ENCODE measurements at regions not wholly inside any gene's neighbourhood (a gene's known extent, or its start where the extent isn't known, plus 50 kb on each side); places are given as distances from the start of the nearest gene placed in this dataset.

DNA sequence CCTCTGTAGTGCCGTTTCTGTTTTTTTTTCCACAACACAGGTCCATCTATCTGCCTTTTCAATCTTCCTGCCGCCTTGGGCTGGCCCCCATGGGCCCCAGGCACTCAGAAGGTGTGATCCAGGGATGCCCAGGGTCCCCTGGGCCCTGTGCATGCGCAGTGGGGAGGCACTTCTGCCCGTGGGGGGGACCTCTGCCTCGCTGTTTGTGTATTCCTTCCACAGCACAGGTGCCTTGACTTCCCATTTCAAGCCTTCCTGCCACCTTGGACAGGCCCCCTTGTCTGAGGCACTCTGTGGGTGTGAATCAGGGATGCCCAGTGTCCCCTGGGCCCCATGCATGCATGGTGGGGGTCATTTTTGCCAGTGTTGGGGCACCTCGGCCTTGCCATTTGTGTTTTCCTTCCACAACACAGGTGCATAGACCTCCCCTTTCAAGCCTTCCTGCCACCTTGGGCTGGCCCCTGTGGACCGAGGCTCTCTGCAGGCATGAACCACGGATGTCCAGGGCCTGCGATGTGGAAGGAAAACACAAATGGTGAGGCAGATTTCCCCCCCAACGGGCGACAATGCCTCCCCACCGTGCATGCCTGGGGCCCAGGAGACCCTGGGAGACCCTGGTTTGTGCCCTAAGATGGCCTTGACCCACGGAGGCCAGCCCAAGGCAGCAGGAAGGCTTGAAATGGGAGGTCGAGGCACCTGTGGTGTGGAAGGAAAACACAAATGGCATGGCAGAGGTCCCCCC is 366.5 kb downstream of the ALG10 start:
- no TSS peak for BruUV-seq (replicated peaks)

More for the DNA sequence above, 366.5 kb downstream of the ALG10 start:
- 10% methylated on average over 10 of the region's 14 CpGs for WGBS (ENCODE audit: low lambda C conversion rate)
- Histone ChIP-seq H3K4me1 (ENCODE audit: insufficient read depth, low read length) (no peaks in the 10 kb centered on the region), H3K27me3 (ENCODE audit: control insufficient read depth in 1 of 2, insufficient read depth in 2 of 2, low read length in 2 of 2) (peaks cover 3 to 14% of the 10 kb centered on the region in 2 experiments; a peak in 3 of 5 replicates), H3K36me3 (replicated peaks in 1 of 2; ENCODE audit: control insufficient read depth in 1 of 2, insufficient read depth in 2 of 2, low read length in 2 of 2) (no peaks in the 10 kb centered on the region), H3K4me3 (replicated peaks in 1 of 3; ENCODE audit: insufficient read depth in 1 of 3, low read depth in 2 of 3, low read length in 3 of 3) (no peak overlapping the region), H4K20me1 (ENCODE audit: insufficient read depth, low read length) (no peaks in the 10 kb centered on the region), H3K27ac (ENCODE audit: extremely low read length, insufficient read depth, low read length) (no peak overlapping the region), H2AFZ (ENCODE audit: low read length) (no peak overlapping the region), H3K79me2 (ENCODE audit: insufficient read depth, low read length) (no peaks in the 10 kb centered on the region), H3K9me3 (ENCODE audit: low read length) (no peaks in the 10 kb centered on the region), H3K4me2 (ENCODE audit: low read depth, low read length) (no peak overlapping the region), H3K9ac (ENCODE audit: insufficient read depth, low read depth, low read length) (no peak overlapping the region)
- TF ChIP-seq MAZ (IDR thresholded peaks at IDR 0.05; ENCODE audit: borderline replicate concordance, low read depth, low read length) (no peak), MAZ (CRISPR knock-in tag; IDR thresholded peaks at IDR 0.05; ENCODE audit: low read depth) (no peak), ATRX (CRISPR knock-in tag; IDR thresholded peaks at IDR 0.05; ENCODE audit: borderline replicate concordance) (no peak), ZZZ3 (CRISPR knock-in tag; IDR thresholded peaks at IDR 0.05; ENCODE audit: borderline replicate concordance) (no peak), ZNF792 (CRISPR knock-in tag; IDR thresholded peaks at IDR 0.05) (no peak), ZNF629 (CRISPR knock-in tag; conservative IDR thresholded peaks at IDR 0.05) (no peak)
- TF ChIP-seq, protein P1, sequence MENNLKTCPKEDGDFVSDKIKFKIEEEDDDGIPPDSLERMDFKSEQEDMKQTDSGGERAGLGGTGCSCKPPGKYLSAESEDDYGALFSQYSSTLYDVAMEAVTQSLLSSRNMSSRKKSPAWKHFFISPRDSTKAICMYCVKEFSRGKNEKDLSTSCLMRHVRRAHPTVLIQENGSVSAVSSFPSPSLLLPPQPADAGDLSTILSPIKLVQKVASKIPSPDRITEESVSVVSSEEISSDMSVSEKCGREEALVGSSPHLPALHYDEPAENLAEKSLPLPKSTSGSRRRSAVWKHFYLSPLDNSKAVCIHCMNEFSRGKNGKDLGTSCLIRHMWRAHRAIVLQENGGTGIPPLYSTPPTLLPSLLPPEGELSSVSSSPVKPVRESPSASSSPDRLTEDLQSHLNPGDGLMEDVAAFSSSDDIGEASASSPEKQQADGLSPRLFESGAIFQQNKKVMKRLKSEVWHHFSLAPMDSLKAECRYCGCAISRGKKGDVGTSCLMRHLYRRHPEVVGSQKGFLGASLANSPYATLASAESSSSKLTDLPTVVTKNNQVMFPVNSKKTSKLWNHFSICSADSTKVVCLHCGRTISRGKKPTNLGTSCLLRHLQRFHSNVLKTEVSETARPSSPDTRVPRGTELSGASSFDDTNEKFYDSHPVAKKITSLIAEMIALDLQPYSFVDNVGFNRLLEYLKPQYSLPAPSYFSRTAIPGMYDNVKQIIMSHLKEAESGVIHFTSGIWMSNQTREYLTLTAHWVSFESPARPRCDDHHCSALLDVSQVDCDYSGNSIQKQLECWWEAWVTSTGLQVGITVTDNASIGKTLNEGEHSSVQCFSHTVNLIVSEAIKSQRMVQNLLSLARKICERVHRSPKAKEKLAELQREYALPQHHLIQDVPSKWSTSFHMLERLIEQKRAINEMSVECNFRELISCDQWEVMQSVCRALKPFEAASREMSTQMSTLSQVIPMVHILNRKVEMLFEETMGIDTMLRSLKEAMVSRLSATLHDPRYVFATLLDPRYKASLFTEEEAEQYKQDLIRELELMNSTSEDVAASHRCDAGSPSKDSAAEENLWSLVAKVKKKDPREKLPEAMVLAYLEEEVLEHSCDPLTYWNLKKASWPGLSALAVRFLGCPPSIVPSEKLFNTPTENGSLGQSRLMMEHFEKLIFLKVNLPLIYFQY (CRISPR knock-in tag; IDR thresholded peaks at IDR 0.05; ENCODE audit: borderline replicate concordance), result no peak
- TF ChIP-seq, protein P2, sequence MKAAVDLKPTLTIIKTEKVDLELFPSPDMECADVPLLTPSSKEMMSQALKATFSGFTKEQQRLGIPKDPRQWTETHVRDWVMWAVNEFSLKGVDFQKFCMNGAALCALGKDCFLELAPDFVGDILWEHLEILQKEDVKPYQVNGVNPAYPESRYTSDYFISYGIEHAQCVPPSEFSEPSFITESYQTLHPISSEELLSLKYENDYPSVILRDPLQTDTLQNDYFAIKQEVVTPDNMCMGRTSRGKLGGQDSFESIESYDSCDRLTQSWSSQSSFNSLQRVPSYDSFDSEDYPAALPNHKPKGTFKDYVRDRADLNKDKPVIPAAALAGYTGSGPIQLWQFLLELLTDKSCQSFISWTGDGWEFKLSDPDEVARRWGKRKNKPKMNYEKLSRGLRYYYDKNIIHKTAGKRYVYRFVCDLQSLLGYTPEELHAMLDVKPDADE (CRISPR knock-in tag; IDR thresholded peaks at IDR 0.05), result no peak
- in situ Hi-C loops (cut with HindIII; ENCODE audit: extremely low pct_ligation_motif_present, low pct_unique_long_range_greater_than_20kb) (no loop called here), intact Hi-C loops (cut with micrococcal nuclease; ENCODE audit: unreplicated experiment) (no loop called here)
- POLR2A ChIA-PET, result no interaction called here
- no peak for ATAC-seq
- no peak for DNase-seq (ENCODE audit: low spot score)
- FAIRE-seq, result no peak
- CTCF ChIA-PET (ENCODE audit: low intra/inter-chr PET ratio, low total read pairs), result no interaction called here

Data from HepG2 (cell line).